CD4-positive, alpha-beta T cell (primary cell): ENCODE measurements at regions not wholly inside any gene's neighbourhood (a gene's known extent, or its start where the extent isn't known, plus 50 kb on each side); places are given as distances from the start of the nearest gene placed in this dataset.

Experiments used
- ATAC-seq: fragments of 200-7000 bp; cut with Tn5 transposase; one replicate; pipeline ENCODE4 v1.10.0; 2022; ENCODE audit warnings: mild to moderate bottlenecking; ENCODE audit not compliant: poor library complexity
- CTCF ChIA-PET: fragments of 350-600 bp; sonication (Branson Sonifier 250); formaldehyde crosslinking; loops from one replicate; lab custom pipeline; 2021; ENCODE audit warnings: antibody characterized with exemption, inconsistent platforms; lab: Charles Lee
- POLR2A ChIA-PET: fragments of 350-600 bp; sonication (Branson Sonifier 250); formaldehyde crosslinking; loops from one replicate; lab custom pipeline; 2021; ENCODE audit warnings: antibody characterized with exemption, inconsistent platforms; lab: Charles Lee
- DNase-seq, 14 experiments: peaks; one replicate each; pipeline ENCODE4 v3.0.0-alpha.2; 2013 to 2020; ENCODE audit warnings: mixed read lengths in 2 of 14
- H3K27ac ChIP-seq, 2 donors: one replicate each; pipeline versions ENCODE4 v1.5.1 to v1.7.0; 2013; ENCODE audit warnings: low read length in 2 of 2, low read depth in 1 of 2, mild to moderate bottlenecking in 1 of 2
- H3K27me3 ChIP-seq, 2 experiments: 1 replicate in 1 of 2; 2 replicates in 1 of 2; pipeline versions ENCODE4 v1.6.1 to v1.7.0; 2013; ENCODE audit warnings: low read length in 2 of 2, control low read depth in 1 of 2, mild to moderate bottlenecking in 1 of 2, moderate library complexity in 1 of 2; ENCODE audit not compliant: insufficient read depth in 2 of 2, control insufficient read depth in 1 of 2
- H3K36me3 ChIP-seq: one replicate; pipeline ENCODE4 v1.6.1; 2013; ENCODE audit warnings: low read length, control low read depth; ENCODE audit not compliant: insufficient read depth
- H3K4me1 ChIP-seq: one replicate; pipeline ENCODE4 v1.6.1; 2013; ENCODE audit warnings: low read length, control low read depth; ENCODE audit not compliant: insufficient read depth
- H3K4me3 ChIP-seq: one replicate; pipeline ENCODE4 v1.5.1; 2013; ENCODE audit warnings: mild to moderate bottlenecking, low read length, moderate library complexity
- H3K9me3 ChIP-seq, 2 experiments: 1 replicate in 1 of 2; 2 replicates in 1 of 2; pipeline versions ENCODE4 v1.6.1 to v1.7.0; 2013; ENCODE audit warnings: low read length in 2 of 2, mild to moderate bottlenecking in 2 of 2, control low read depth in 1 of 2, moderate library complexity in 1 of 2; ENCODE audit not compliant: control insufficient read depth in 1 of 2, insufficient read depth in 1 of 2
- H3K27ac Mint-ChIP-seq: one replicate; pipeline ENCODE4 v1.8.0; 2020; ENCODE audit warnings: mixed read lengths
- H3K27me3 Mint-ChIP-seq: one replicate; pipeline ENCODE4 v1.8.0; 2021; ENCODE audit warnings: mixed read lengths
- H3K36me3 Mint-ChIP-seq: one replicate; pipeline ENCODE4 v1.8.0; 2021; ENCODE audit warnings: low read depth, mixed read lengths
- H3K4me1 Mint-ChIP-seq: one replicate; pipeline ENCODE4 v1.8.0; 2021; ENCODE audit warnings: low read depth, mixed read lengths
- H3K4me3 Mint-ChIP-seq: one replicate; pipeline ENCODE4 v1.8.0; 2020; ENCODE audit warnings: mild to moderate bottlenecking, mixed read lengths
- H3K9me3 Mint-ChIP-seq: one replicate; pipeline ENCODE4 v1.8.0; 2020; ENCODE audit warnings: mixed read lengths
- intact Hi-C, 2 experiments: fragments of 100-400 bp; cut with DNase I in 1 of 2; cut with micrococcal nuclease in 1 of 2; formaldehyde crosslinking; loops; one replicate each; pipeline versions ENCODE4 v1.15.1 to v1.9.0; 2023 to 2025; cut with DNase I, micrococcal nuclease
- TF ChIP-seq, protein P1 (sequence below): fragments of 200-600 bp; IDR thresholded peaks from one replicate; pipeline ENCODE4 v1.8.0; 2022; ENCODE audit warnings: antibody characterized with exemption, mild to moderate bottlenecking

DNA sequence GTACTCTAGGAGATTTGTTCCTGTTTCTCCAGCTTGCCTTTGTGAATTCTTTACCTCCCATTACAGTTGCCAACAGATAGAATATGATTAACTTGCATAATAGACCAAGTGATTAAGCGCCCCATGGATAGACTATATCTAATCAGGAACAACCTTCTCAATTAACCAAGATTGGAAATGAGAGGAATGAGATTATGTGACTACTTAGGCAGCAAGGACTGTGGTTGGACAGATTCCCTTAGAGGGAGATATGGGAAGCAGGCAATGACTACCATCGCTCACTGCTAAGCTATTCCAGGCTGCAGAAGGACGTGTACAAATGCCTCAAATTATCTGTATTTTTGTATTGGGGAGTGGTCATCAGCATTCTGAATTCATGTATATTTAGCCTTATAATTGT, 278.1 kb upstream of the DAB2 start:
- POLR2A ChIA-PET, result no interaction called here
- no peak overlapping the region for H3K4me3 ChIP-seq
- no peak overlapping the region for H3K27ac Mint-ChIP-seq
- DNase-seq (no peak), ATAC-seq (no peak)
- no peak overlapping the region for H3K4me3 Mint-ChIP-seq
- intact Hi-C loops, result no loop called here
- CTCF ChIA-PET, result interaction anchor here (0.9 to 2.6 kb wide), 3 partner anchors 8 to 12 kb away, joined by 3 to 10 read pairs (median 3); no protein-coding TSS in a partner anchor
- H3K36me3 Mint-ChIP-seq, result no peaks in the 10 kb centered on the region
- TF ChIP-seq, protein P1, sequence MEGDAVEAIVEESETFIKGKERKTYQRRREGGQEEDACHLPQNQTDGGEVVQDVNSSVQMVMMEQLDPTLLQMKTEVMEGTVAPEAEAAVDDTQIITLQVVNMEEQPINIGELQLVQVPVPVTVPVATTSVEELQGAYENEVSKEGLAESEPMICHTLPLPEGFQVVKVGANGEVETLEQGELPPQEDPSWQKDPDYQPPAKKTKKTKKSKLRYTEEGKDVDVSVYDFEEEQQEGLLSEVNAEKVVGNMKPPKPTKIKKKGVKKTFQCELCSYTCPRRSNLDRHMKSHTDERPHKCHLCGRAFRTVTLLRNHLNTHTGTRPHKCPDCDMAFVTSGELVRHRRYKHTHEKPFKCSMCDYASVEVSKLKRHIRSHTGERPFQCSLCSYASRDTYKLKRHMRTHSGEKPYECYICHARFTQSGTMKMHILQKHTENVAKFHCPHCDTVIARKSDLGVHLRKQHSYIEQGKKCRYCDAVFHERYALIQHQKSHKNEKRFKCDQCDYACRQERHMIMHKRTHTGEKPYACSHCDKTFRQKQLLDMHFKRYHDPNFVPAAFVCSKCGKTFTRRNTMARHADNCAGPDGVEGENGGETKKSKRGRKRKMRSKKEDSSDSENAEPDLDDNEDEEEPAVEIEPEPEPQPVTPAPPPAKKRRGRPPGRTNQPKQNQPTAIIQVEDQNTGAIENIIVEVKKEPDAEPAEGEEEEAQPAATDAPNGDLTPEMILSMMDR, result no peak
- H3K4me1 Mint-ChIP-seq, result no peaks in the 10 kb centered on the region
- no peaks in the 10 kb centered on the region for H3K9me3 Mint-ChIP-seq
- H3K27me3 ChIP-seq, result peaks cover 0 to 4% of the 10 kb centered on the region in 2 experiments
- H3K27me3 Mint-ChIP-seq, result peaks cover 30% of the 10 kb centered on the region
- H3K27ac ChIP-seq, result no peak overlapping the region
- H3K4me1 ChIP-seq, result no peaks in the 10 kb centered on the region
- no peaks in the 10 kb centered on the region for H3K36me3 ChIP-seq
- H3K9me3 ChIP-seq, result no peaks in the 10 kb centered on the region

DNA sequence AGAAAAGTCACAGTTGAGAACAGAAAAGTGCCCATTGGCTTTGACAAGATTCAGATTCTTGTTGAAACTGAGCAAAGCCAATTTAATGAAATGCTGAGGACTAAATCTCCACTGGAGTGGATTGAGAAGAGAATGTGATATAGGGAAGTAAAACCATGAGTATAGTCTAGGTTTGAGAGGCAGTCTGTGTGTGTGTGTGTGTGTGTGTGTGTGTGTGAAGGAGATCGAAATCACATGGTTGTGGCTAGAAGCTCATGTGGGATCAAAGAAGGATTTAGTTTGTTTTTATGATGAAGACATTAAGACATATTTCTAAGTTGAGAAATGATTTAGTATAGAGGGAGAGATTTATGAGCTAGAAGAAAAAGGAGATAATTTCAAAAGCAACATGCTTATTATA, 275.7 kb upstream of the DAB2 start:
- POLR2A ChIA-PET, result no interaction called here
- Mint-ChIP-seq H3K4me3 (no peak overlapping the region), H3K36me3 (no peaks in the 10 kb centered on the region), H3K4me1 (no peaks in the 10 kb centered on the region), H3K27ac (no peak overlapping the region), H3K27me3 (peaks cover 16% of the 10 kb centered on the region), H3K9me3 (no peaks in the 10 kb centered on the region)
- no peaks in the 10 kb centered on the region for H3K4me1 ChIP-seq
- H3K36me3 ChIP-seq, result no peaks in the 10 kb centered on the region
- TF ChIP-seq, protein P1, result no peak
- H3K4me3 ChIP-seq, result no peak overlapping the region
- no peak overlapping the region for H3K27ac ChIP-seq
- ATAC-seq (no peak), DNase-seq (no peak)
- peaks cover 0 to 4% of the 10 kb centered on the region in 2 experiments for H3K27me3 ChIP-seq
- intact Hi-C loops, result no loop called here
- no peaks in the 10 kb centered on the region for H3K9me3 ChIP-seq
- CTCF ChIA-PET, result interaction anchor here (2.6 kb wide), 1 partner anchor 14 kb away, joined by 10 read pairs; no protein-coding TSS in a partner anchor

DNA sequence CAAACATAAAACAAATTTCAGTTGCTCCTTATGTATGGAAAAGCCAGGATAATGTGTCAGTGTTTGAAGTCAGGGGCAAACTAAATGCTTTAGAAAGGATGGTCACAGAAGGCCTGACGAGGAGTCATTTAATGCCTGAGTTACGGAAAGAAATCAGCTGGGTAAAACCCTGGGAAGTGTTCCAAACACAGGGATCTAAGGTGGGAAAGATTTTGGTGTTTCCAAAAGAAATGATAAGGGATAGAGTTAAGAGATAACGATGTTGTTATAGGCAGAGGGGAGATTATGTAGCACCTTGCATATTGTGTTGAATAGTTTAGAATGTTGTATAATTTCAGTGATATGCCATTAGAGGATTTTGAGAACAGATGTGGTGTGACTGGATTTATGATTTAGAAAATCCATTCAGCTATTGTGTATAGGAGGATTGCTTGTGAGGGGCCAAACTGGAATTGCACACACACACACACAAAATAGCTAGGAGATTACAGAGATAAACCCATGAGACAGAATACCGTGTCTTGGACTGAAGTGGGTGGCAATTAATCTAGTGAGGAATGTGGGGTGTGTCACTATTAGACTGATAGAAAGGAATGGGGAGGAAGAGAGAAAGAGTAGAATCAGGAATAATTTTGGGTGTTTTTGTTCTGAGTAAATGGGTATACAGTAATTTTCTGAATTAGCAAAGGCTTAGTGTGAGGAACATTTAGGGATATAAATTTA, 274.2 kb upstream of the DAB2 start:
- Mint-ChIP-seq H3K36me3 (no peaks in the 10 kb centered on the region), H3K27me3 (peaks cover 17% of the 10 kb centered on the region), H3K4me3 (no peak overlapping the region), H3K4me1 (no peaks in the 10 kb centered on the region), H3K9me3 (no peaks in the 10 kb centered on the region), H3K27ac (no peak overlapping the region)
- H3K4me1 ChIP-seq, result no peaks in the 10 kb centered on the region
- ChIA-PET POLR2A (no interaction called here), CTCF (no interaction called here)
- H3K4me3 ChIP-seq, result no peak overlapping the region
- DNase-seq, result no peak
- ATAC-seq, result no peak
- H3K9me3 ChIP-seq, result no peaks in the 10 kb centered on the region
- intact Hi-C loops, result no loop called here
- peaks cover 0 to 6% of the 10 kb centered on the region in 2 experiments for H3K27me3 ChIP-seq
- no peaks in the 10 kb centered on the region for H3K36me3 ChIP-seq
- TF ChIP-seq, protein P1, result no peak
- H3K27ac ChIP-seq, result no peak overlapping the region
